ENCODE measurements at regions not wholly inside any gene's neighbourhood (a gene's known extent, or its start where the extent isn't known, plus 50 kb on each side); places are given as distances from the start of the nearest gene placed in this dataset.

- H4K91ac ChIP-seq (ENCODE audit: insufficient read length, low read depth, low read length): no peak overlapping the region
- no peak overlapping the region for H2BK5ac ChIP-seq (ENCODE audit: insufficient read length, low read length)
- no CpG with 5 or more reads among the region's 7 CpGs for WGBS (ENCODE audit: extremely low coverage, insufficient read length, low lambda C conversion rate)
- H2AK5ac ChIP-seq (ENCODE audit: insufficient read length, low read length): no peak overlapping the region
- H2BK12ac ChIP-seq (ENCODE audit: insufficient read length, low read depth, low read length): no peak overlapping the region
- no peak overlapping the region for H2BK15ac ChIP-seq (ENCODE audit: low read depth, low read length)
- no peak overlapping the region for H3K23ac ChIP-seq (ENCODE audit: insufficient read length, low read depth, low read length)
- no peak overlapping the region for H2BK20ac ChIP-seq (ENCODE audit: low read depth, low read length, poor library complexity, severe bottlenecking)
- no peak overlapping the region for H3K14ac ChIP-seq (ENCODE audit: insufficient read depth, low read length)
- Mint-ChIP-seq H3K4me1 (peaks cover 0 to 4% of the 10 kb centered on the region in 2 experiments; a peak in 2 of 4 replicates), H3K27me3 (ENCODE audit: low read depth) (no peaks in the 10 kb centered on the region; the same call in 1 of the 2 replicates), H3K4me3 (no peak overlapping the region; a peak in 1 of 5 replicates), H3K9me3 (peaks cover 8 to 14% of the 10 kb centered on the region in 2 experiments), H3K27ac (no peak overlapping the region), H3K36me3 (ENCODE audit: insufficient read depth in 1 of 3, low read depth in 3 of 3) (peaks cover 7 to 15% (median 14%) of the 10 kb centered on the region in 3 experiments; a peak in 5 of 7 replicates)
- no peaks in the 10 kb centered on the region for H3K79me1 ChIP-seq (ENCODE audit: insufficient read depth, low read depth, low read length, poor library complexity, severe bottlenecking)
- H2AFZ ChIP-seq (ENCODE audit: low read length): no peak overlapping the region
- H4K5ac ChIP-seq (ENCODE audit: insufficient read length, low read depth, low read length): no peak overlapping the region
- H3K27ac ChIP-seq (ENCODE audit: insufficient read length, low read depth, low read length): no peak overlapping the region
- H2BK120ac ChIP-seq (ENCODE audit: low read depth, low read length, poor library complexity, severe bottlenecking): no peak overlapping the region
- H3K9me3 ChIP-seq (ENCODE audit: control insufficient read depth, low read depth, low read length): no peaks in the 10 kb centered on the region
- H4K20me1 ChIP-seq (ENCODE audit: control insufficient read depth, insufficient read depth, insufficient read length): no peaks in the 10 kb centered on the region
- H3T11ph ChIP-seq (ENCODE audit: low read length): no peak overlapping the region
- peak; percentile 93 for TF ChIP-seq CTCF (conservative IDR thresholded peaks at IDR 0.05)
- H3K4ac ChIP-seq (ENCODE audit: low read depth, low read length): no peak overlapping the region
- H3K9ac ChIP-seq (ENCODE audit: extremely low read depth, insufficient read length, low read length): no peak overlapping the region
- no peak overlapping the region for H3K4me2 ChIP-seq (ENCODE audit: insufficient read depth, insufficient read length, low read length)
- H3K4me1 ChIP-seq (ENCODE audit: insufficient read depth, low read length): no peaks in the 10 kb centered on the region
- DNase-seq: no peak
- no peak overlapping the region for H3K56ac ChIP-seq (ENCODE audit: insufficient read length, low read depth, low read length)
- H3K79me2 ChIP-seq (ENCODE audit: insufficient read depth, low read length): no peaks in the 10 kb centered on the region
- H3K23me2 ChIP-seq (ENCODE audit: insufficient read length, low read depth, low read length, poor library complexity, severe bottlenecking): no peaks in the 10 kb centered on the region
- no peak overlapping the region for H4K8ac ChIP-seq (replicated peaks; ENCODE audit: insufficient read length, low read depth, low read length)
- H3K18ac ChIP-seq (ENCODE audit: insufficient read length, low read depth, low read length): no peak overlapping the region
- H3K27me3 ChIP-seq (ENCODE audit: insufficient read depth, low read length): no peaks in the 10 kb centered on the region
Measured at GRCh38 chr7:106793015-106793975, 71.8 kb upstream of the PIK3CG start.
